Osteocyte (in vitro differentiated cells): ENCODE measurements at regions not wholly inside any gene's neighbourhood (a gene's known extent, or its start where the extent isn't known, plus 50 kb on each side); places are given as distances from the start of the nearest gene placed in this dataset.

ENCODE experiments used
- DNase-seq: peaks from one replicate; pipeline ENCODE4 v3.0.0; 2021; ENCODE audit warnings: mixed read lengths; ENCODE audit not compliant: unreplicated experiment; ENCODE audit errors: extremely low spot score
- H3K27ac Mint-ChIP-seq: one replicate; pipeline ENCODE4 v1.8.0; 2021; ENCODE audit warnings: mild to moderate bottlenecking, mixed read lengths; ENCODE audit not compliant: unreplicated experiment
- H3K27me3 Mint-ChIP-seq: one replicate; pipeline ENCODE4 v1.8.0; 2021; ENCODE audit warnings: mixed read lengths; ENCODE audit not compliant: unreplicated experiment
- H3K36me3 Mint-ChIP-seq: one replicate; pipeline ENCODE4 v1.8.0; 2021; ENCODE audit warnings: mixed read lengths; ENCODE audit not compliant: unreplicated experiment
- H3K4me1 Mint-ChIP-seq: one replicate; pipeline ENCODE4 v1.8.0; 2021; ENCODE audit warnings: mixed read lengths; ENCODE audit not compliant: unreplicated experiment
- H3K4me3 Mint-ChIP-seq: one replicate; pipeline ENCODE4 v1.8.0; 2021; ENCODE audit warnings: mild to moderate bottlenecking, moderate library complexity, mixed read lengths; ENCODE audit not compliant: unreplicated experiment
- H3K9me3 Mint-ChIP-seq: one replicate; pipeline ENCODE4 v1.8.0; 2021; ENCODE audit warnings: mixed read lengths; ENCODE audit not compliant: unreplicated experiment
- CTCF ChIP-seq: fragments of 200-600 bp; sonication (generic); IDR thresholded peaks from 2 replicates; pipeline ENCODE4 v1.5.0; 2021; ENCODE audit warnings: antibody characterized with exemption, mild to moderate bottlenecking, moderate library complexity

GRCh38 chr6:156599366-156599765, 177.8 kb upstream of the ARID1B start:
- Mint-ChIP-seq H3K9me3 (no peaks in the 10 kb centered on the region), H3K36me3 (no peaks in the 10 kb centered on the region), H3K27me3 (peaks cover 10% of the 10 kb centered on the region), H3K4me3 (no peak overlapping the region), H3K4me1 (no peaks in the 10 kb centered on the region), H3K27ac (no peak overlapping the region)
- TF ChIP-seq CTCF = no peak
- no peak for DNase-seq

GRCh38 chr6:156598855-156599180, 178.4 kb upstream of the ARID1B start:
- Mint-ChIP-seq H3K4me1 (no peaks in the 10 kb centered on the region), H3K4me3 (no peak overlapping the region), H3K36me3 (no peaks in the 10 kb centered on the region), H3K27ac (no peak overlapping the region), H3K27me3 (peaks cover 12% of the 10 kb centered on the region), H3K9me3 (no peaks in the 10 kb centered on the region)
- no peak for DNase-seq
- TF ChIP-seq CTCF = no peak

DNA sequence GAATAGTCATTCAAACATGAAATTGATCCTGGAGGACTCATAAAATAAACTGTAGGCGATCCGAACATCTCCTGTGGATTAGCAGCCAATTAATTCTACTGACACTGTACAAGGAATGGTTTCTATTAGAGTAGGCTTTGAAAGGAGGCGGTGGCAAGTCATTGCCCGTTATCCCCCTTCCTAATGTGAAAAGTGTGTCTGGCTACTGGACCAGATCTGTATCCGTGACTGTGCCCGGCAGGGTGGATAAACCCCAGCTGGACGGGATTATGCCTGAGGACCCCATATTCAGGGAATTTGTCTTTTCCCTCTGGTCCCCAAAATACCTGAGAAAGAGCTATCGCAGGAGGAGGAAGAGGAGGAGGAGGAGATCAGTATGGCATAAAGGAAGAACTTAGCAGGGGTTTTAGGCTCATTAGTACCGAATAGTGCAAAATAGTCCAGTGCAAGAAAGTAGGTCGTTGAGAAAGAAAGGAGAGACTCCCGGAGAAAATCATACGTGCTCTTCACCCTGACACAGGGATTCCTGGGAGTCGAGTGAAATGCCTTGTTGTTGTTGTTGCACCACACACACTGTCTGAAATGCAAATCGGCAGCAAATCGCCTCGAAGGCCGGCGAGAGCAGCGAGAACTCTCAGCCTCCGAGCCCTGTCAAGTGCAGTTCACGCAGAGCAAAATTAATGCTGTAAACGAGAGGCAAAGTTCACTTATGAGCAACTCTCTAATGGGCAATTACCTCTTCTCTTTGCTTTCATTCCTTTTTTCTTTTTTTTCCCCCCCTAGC, 178.9 kb upstream of the ARID1B start:
- no peak for DNase-seq
- H3K9me3 Mint-ChIP-seq = no peaks in the 10 kb centered on the region
- H3K36me3 Mint-ChIP-seq = no peaks in the 10 kb centered on the region
- peaks cover 13% of the 10 kb centered on the region for H3K27me3 Mint-ChIP-seq
- H3K27ac Mint-ChIP-seq = no peak overlapping the region
- H3K4me3 Mint-ChIP-seq = no peak overlapping the region
- TF ChIP-seq CTCF = no peak
- H3K4me1 Mint-ChIP-seq = no peaks in the 10 kb centered on the region

DNA sequence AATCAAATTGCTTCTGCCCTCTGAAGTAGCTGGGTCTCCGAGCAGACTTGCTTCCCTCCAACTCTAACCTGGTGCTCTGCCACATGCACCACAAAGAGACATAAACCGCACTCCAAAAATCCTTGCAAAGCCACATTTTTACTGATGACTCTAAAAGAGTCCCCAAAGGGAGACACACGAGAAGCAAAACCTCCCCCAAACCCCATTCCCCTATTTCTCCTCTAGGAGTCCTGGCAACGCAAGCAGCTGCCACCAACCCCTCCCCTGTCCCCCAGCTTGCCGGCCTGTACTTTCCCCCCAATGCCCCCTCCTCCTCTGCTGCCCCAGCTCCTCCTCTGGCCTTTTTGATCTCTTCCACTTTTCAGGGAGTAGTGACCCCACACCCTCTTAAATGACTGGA, 180.1 kb upstream of the ARID1B start:
- no peak overlapping the region for H3K4me3 Mint-ChIP-seq
- no peaks in the 10 kb centered on the region for H3K36me3 Mint-ChIP-seq
- no peak for DNase-seq
- no peaks in the 10 kb centered on the region for H3K4me1 Mint-ChIP-seq
- no peak overlapping the region for H3K27ac Mint-ChIP-seq
- H3K27me3 Mint-ChIP-seq = peaks cover 17% of the 10 kb centered on the region
- no peak for TF ChIP-seq CTCF
- no peaks in the 10 kb centered on the region for H3K9me3 Mint-ChIP-seq

- no peaks in the 10 kb centered on the region for H3K9me3 Mint-ChIP-seq
- no peak overlapping the region for H3K27ac Mint-ChIP-seq
- H3K4me1 Mint-ChIP-seq = no peaks in the 10 kb centered on the region
- no peak overlapping the region for H3K4me3 Mint-ChIP-seq
- DNase-seq = no peak
- peaks cover 20% of the 10 kb centered on the region for H3K27me3 Mint-ChIP-seq
- H3K36me3 Mint-ChIP-seq = no peaks in the 10 kb centered on the region
- TF ChIP-seq CTCF = no peak
These were observed 181.7 kb upstream of the ARID1B start for GRCh38 chr6:156595476-156595875.
